Stimulated activated CD8-positive, alpha-beta memory T cell treated with anti-CD3 and anti-CD28 coated beads, Interleukin-15, amount 100 ng/mL, for 24 hours (primary cell): ENCODE measurements at regions not wholly inside any gene's neighbourhood (a gene's known extent, or its start where the extent isn't known, plus 50 kb on each side); places are given as distances from the start of the nearest gene placed in this dataset.
"Not testable (repeated sequence)": the region's sequence is repeated elsewhere in the genome, so short reads cannot be mapped to it uniquely, and the experiment has no call there.

Experiments used
- DNase-seq: peaks from one replicate; pipeline ENCODE4 v3.0.0-alpha.2; 2020; ENCODE audit warnings: low read depth

GRCh38 chr15:99455789-99456160 lies 110.0 kb upstream of the MEF2A start:
- no peak for DNase-seq

DNA sequence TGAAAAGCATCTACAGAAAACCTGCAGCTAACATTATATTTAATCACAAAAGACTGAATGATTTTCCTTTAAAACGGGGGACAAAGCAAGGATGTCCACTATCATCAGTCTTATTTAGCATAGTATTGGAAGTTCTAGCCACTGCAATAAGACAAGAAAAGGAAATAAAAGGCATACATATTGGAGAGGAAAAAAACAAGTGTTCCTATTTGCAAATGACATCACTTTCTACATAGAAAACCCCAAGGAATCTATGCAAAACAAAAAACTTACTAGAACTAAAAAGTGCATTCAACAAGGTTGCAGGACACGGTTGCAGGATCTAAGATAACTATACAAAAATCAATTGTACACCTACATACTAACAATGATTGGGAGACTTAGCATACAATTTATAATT lies 101.6 kb upstream of the MEF2A start:
- DNase-seq, result no peak

DNA sequence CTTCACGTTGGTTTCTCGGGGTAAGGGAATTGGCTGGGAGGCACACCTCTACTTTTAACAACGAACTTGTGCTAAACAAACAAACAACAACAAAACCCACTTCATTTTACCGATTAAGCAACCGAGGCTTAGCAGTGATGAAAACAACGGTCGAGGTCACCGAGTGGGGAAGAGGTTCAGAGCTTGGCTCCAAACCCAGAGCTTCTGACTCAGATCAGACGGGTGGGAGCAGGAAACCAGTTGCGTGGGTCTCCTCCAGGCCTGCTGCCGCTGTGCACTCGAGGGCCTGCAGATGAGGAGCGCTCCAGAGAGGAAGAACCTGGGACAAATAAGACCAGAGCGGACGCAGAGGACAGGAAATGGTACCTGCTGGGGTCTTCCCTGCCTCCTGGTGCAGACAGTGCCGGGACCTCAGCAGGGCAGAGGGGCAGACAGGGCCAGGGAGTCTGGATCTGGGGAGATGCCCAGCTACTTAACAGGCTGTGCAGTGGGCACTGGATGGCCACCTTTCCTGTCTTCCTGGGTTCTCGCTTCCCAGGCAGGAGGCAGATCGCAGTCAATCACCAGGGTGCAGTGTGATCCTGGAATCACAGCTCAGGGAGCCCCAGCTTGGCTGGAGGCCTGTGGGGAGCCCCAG lies 99.0 kb upstream of the MEF2A start:
- DNase-seq, result no peak

DNA sequence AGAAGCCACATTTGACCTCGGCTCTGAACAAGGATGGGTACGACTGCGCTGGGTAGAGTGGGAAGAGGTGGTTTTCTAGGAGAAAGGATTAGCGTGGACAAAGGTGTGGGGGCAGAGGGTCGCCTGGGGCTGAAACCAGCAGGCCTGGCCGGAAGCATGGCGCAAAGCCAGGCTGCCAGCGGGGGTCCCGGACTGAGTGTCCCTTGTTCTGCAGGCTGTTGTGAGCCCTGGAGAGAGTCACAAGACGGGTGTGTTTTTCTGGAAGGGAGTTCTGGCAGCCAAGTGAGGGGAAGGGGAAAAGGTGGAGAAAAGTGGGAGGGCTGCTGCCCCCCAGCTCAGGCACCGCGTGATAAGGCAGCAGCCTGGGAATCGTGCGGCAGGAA lies 98.5 kb upstream of the MEF2A start:
- no peak for DNase-seq

DNA sequence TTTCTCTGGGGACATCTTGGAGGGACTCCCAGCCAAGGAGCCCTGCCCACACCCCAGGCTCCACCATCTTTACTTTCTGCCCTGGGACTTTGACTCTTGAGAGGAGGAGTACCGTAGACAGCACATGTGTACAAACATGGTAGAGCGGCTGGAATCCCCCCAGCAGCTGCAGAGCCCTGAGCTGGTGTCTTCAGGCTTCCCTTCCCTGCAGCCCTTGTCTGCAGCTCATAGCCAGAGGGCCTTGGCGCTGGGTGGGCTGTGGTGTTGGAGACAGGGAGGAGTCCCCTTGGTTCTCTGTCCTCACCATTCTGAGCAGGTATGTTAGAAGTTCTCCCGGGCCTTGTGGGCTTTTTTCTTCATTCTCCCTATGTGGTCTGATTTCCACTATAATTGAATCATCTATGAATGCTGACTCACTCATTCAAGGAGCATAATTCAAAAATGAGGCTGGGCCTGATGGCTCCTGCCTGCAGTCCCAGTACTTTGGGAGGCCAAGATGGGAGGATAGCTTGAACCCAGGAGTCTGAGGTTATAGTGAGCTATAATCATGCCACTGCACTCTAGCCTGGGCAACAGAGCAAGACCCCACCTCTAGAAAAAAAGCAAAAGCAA lies 97.8 kb upstream of the MEF2A start:
- DNase-seq, result no peak

DNA sequence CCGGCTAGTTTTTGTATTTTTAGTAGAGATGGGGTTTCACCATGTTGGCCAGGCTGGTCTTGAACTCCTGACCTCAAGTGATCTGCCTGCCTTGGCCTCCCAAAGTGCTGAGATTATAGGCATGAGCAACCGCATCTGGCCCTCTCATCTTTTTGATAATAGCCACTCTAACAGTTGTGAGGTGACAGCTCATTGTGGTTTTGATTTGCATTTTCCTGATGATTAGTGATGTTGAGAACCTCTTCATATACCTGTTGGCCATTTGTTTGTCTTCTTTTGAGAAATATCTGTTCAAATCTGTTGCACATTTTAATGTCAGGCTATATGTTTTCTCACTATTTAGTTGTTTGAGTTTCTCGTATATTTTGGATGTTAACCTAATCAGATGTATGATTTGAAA lies 95.6 kb upstream of the MEF2A start:
- not testable (repeated sequence) for DNase-seq

GRCh38 chr15:99472416-99473145 lies 93.2 kb upstream of the MEF2A start:
- DNase-seq, result no peak

DNA sequence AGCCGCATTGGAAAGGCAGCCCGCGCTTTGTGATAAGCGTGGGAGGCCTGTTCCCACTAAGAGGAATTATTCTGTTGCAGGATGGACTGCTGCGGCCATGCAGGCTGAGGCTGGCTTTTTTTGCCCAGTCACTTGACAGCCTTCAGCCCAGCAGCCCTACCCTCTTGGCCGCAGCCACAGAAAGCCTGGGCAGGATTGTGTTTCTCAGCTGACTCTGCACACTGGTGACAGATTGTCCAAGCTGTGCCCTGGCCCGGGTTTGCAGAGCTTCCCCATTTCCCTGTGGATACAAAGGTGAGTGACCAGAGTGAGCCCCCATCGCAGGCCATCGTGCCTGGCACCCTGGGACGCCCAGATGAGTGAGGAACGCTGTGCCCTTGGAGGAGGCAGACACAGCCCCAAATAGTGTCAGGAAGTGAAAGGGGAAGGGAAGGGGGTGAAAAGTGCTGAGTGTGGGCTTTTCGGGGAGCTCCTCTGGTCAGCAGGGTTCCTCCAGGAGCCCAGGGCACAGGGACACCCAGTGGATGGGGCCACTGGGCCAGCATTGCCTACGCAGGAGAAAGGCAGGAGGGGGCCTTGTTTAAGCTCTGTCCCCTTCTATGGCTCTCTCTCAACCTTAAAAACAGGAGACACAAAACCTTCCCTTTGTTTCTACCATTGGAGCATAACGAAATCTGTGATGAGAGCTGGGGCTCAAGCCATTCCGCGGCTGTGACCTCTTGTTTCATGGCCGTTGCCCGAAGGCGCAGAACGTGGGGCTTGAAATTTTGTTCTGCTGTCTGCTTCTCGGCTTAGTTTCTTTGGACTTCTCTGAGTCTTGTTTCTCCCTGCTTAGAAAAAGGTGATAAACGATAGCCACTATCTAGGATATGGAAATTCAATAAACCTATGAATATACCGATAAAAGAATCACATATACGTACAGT lies 91.5 kb upstream of the MEF2A start:
- no peak for DNase-seq

DNA sequence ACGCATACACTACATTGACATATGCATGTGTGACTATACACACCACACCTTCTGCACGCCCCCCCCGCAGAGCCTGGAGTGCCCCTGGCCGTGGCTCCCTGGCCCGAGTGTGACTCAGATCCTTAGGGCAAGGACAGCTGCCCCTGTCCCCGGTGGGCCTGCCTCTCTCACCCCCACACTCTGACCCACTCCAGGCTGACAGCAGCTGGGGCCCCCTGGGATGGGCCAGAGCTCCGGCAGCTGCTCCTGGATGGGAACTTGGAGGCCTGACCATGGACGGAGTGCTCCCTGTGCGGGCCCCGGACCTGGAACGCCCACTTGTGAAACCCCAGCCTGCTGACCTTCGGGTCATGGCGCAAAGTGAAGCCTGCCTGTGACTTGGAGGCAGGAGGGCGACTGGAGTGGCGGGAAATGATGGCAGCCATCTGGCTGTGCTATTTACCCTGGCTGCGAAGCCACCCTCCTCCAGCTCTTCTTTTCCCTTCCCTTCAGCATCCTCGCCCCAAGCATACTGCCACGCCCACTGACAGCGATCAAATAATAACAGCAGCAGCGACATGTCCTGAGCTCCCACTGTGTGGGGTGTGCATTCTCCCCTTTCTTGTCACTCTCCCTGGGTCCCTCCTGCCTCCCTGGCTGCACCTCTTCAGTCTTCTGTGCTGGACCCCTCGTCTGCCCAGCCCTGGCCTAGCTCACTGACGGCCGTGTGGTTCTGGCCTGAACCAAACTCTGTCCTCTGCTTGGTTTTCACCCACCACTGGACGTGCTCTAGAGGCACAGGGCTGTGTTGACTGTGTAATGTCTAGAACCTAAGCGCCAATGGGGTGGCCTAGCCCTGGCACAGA lies 90.7 kb upstream of the MEF2A start:
- no peak for DNase-seq

- no peak for DNase-seq
These were observed 89.9 kb upstream of the MEF2A start for GRCh38 chr15:99475754-99476412.

GRCh38 chr15:99476413-99477222 lies 89.2 kb upstream of the MEF2A start:
- DNase-seq, result no peak

DNA sequence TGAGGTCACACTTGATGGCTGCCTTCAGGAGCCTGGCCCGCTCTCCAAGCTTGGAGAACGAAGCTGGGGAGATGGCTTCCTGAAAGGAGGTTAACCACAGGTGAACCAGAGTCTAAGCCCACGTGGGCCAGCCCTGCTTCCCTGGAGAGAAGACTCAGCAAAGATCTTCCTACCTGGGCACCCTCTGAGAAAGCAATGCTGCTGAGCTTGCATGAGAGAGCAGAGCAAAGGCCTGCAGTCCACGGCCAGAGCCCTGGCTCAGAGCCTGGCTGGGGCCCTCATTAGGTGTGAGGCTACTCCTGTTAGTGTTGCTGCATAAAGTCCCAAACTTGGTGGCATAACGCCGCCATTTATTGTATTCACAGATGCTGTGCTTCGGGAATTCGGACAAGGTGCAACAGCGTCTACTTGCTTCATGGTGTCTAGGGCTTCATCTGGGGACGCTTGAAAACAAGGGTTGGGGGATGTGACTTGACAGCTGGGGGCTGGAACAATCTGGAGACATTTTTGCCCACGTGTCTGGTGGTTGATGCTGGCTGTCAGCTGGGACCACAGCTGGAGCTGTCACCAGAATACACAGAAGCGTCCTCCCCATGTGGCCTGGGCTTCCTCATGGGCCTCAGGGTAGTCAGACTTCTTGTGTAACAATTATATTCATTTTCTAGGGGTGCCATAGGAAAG lies 87.9 kb upstream of the MEF2A start:
- no peak for DNase-seq

GRCh38 chr15:99478977-99479376 lies 86.8 kb upstream of the MEF2A start:
- DNase-seq, result no peak

GRCh38 chr15:99480016-99480810 lies 85.6 kb upstream of the MEF2A start:
- DNase-seq, result no peak

DNA sequence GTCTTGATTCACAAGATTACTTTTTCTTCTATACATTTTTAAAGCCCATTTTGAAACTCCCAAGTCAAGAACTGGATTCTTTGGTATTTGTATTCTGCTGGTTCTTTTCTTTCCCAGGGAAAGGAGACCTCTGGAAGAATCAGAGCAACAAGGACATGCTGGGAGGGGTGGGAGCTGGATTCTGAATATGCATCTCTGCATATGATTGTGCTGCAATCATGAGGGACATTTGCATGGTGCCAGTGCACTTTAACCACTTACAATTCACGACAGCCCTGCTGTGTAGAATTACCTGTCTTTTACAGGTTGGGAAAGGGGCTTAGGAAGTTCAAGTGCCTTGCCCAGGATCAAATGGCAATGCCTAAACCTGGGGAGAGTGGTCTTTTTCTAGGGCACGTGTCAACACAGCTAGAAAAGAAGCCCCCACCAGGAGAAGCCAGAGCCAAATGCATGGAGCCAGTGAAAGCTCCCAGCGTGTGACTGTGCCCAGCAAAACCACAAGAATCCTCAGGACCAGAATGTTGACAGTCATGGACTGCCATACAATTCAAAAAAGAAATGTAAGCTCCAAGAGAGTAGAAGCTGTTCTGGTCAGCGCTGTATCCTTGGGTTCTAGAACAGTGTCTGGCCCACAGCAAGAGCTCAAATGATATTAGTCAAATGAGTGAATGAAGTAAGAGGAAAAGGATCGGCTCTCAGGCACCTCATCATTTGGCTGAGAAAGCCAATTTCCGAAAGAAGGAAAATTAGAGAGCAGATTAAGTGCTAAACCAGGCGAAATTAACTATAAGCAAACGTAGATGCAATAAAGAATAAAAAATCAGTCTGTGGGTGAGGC lies 84.5 kb upstream of the MEF2A start:
- no peak for DNase-seq

DNA sequence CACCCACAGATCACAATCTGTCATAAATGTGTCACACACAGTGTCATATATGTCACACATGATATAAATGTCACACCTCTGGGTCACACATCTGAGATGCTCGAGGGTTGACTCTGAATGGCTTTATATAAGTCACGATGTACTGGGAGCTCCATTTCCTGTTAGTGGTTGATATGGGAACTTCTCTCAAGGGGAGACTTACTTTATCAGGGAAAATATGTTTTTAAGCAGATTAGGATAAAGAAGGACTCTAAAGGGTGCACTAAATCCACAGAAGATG lies 83.9 kb upstream of the MEF2A start:
- no peak for DNase-seq

DNA sequence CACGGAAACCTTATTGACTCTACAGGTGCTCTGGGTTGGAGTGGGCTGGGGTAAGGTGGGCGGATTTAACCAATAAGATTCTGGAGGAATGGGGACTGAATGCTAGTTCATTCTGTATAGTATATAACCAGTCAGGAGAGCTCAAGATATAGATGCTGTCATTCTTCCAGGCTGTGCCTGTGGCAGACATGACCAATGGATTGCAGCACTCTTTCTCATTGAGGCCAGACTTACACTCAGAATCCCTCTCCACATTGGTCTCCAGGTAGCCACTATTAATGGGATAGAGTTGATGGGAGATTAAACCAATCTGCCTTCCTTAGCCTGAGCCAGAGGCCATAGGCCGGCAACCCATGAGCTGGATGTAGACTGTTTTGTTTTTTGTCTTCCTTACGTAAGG lies 82.8 kb upstream of the MEF2A start:
- DNase-seq, result no peak
